ENCODE measurements at regions not wholly inside any gene's neighbourhood (a gene's known extent, or its start where the extent isn't known, plus 50 kb on each side); places are given as distances from the start of the nearest gene placed in this dataset.

GRCh38 chr3:181313335-181313734, 323.8 kb upstream of the DNAJC19 start:
- no peaks in the 10 kb centered on the region for H3K4me1 Mint-ChIP-seq
- no peak for ATAC-seq (ENCODE audit: low read depth in 2 of 2)
- H3K9me3 ChIP-seq (ENCODE audit: control insufficient read depth in 2 of 2, low read length in 2 of 2), result no peaks in the 10 kb centered on the region
- no peaks in the 10 kb centered on the region for H3K27me3 ChIP-seq (ENCODE audit: control insufficient read depth, insufficient read depth, low read length)
- no peaks in the 10 kb centered on the region for H3K4me1 ChIP-seq (ENCODE audit: control insufficient read depth, insufficient read depth, low read length, poor library complexity, severe bottlenecking)
- H3K36me3 ChIP-seq (ENCODE audit: control insufficient read depth, insufficient read depth, low read length), result no peaks in the 10 kb centered on the region
- no peaks in the 10 kb centered on the region for H3K27me3 Mint-ChIP-seq
- H3K4me3 Mint-ChIP-seq, result no peak overlapping the region
- no peaks in the 10 kb centered on the region for H3K36me3 Mint-ChIP-seq
- no peak overlapping the region for H3K4me3 ChIP-seq (ENCODE audit: low read depth, low read length)
- peaks cover 0 to 4% (median under 1%) of the 10 kb centered on the region in 7 donors for H3K9me3 Mint-ChIP-seq
- no peak for DNase-seq
- no peak overlapping the region for H3K27ac ChIP-seq (ENCODE audit: insufficient read depth, low read length, poor library complexity, severe bottlenecking)
- no peak overlapping the region for H3K27ac Mint-ChIP-seq

GRCh38 chr3:181311186-181311585, 321.6 kb upstream of the DNAJC19 start:
- H3K27me3 Mint-ChIP-seq, result no peaks in the 10 kb centered on the region
- no peak overlapping the region for H3K27ac ChIP-seq (ENCODE audit: insufficient read depth, low read length, poor library complexity, severe bottlenecking)
- H3K36me3 ChIP-seq (ENCODE audit: control insufficient read depth, insufficient read depth, low read length), result no peaks in the 10 kb centered on the region
- H3K4me1 ChIP-seq (ENCODE audit: control insufficient read depth, insufficient read depth, low read length, poor library complexity, severe bottlenecking), result no peaks in the 10 kb centered on the region
- no peak overlapping the region for H3K27ac Mint-ChIP-seq
- H3K4me1 Mint-ChIP-seq, result no peaks in the 10 kb centered on the region
- no peak for ATAC-seq (ENCODE audit: low read depth in 2 of 2)
- no peaks in the 10 kb centered on the region for H3K36me3 Mint-ChIP-seq
- H3K4me3 Mint-ChIP-seq, result no peak overlapping the region
- DNase-seq, result no peak
- H3K27me3 ChIP-seq (ENCODE audit: control insufficient read depth, insufficient read depth, low read length), result no peaks in the 10 kb centered on the region
- H3K9me3 Mint-ChIP-seq, result peaks cover 0 to 7% (median 0%) of the 10 kb centered on the region in 7 donors
- H3K9me3 ChIP-seq (ENCODE audit: control insufficient read depth in 2 of 2, low read length in 2 of 2), result no peaks in the 10 kb centered on the region
- no peak overlapping the region for H3K4me3 ChIP-seq (ENCODE audit: low read depth, low read length)

DNA sequence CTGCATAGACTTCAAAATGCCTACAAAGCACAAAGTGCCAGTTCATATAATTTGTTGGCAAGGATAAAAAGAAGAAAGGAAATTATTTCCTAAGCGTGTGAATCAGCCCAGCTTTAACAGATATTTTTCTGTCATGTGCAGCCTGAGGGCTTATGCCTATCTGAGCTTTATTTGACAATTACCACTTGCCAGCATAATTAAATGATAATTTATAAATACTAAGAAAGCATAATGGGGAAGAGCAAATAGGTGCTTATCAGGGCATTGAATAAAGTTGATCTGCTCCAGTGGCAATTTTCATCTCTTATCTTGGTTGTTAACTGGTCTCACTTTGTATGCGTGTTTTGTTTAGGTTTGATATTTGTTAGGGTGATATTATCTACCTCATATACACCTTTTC, 313.4 kb upstream of the DNAJC19 start:
- Histone ChIP-seq H3K9me3 (ENCODE audit: control insufficient read depth in 2 of 2, low read length in 2 of 2) (no peaks in the 10 kb centered on the region), H3K27ac (ENCODE audit: insufficient read depth, low read length, poor library complexity, severe bottlenecking) (no peak overlapping the region), H3K27me3 (ENCODE audit: control insufficient read depth, insufficient read depth, low read length) (no peaks in the 10 kb centered on the region), H3K4me3 (ENCODE audit: low read depth, low read length) (no peak overlapping the region), H3K4me1 (ENCODE audit: control insufficient read depth, insufficient read depth, low read length, poor library complexity, severe bottlenecking) (no peaks in the 10 kb centered on the region), H3K36me3 (ENCODE audit: control insufficient read depth, insufficient read depth, low read length) (no peaks in the 10 kb centered on the region)
- H3K27me3 Mint-ChIP-seq, result peaks cover 3% of the 10 kb centered on the region
- no peaks in the 10 kb centered on the region for H3K4me1 Mint-ChIP-seq
- H3K36me3 Mint-ChIP-seq, result no peaks in the 10 kb centered on the region
- no peak overlapping the region for H3K27ac Mint-ChIP-seq
- H3K4me3 Mint-ChIP-seq, result no peak overlapping the region
- ATAC-seq (ENCODE audit: low read depth in 2 of 2), result no peak
- H3K9me3 Mint-ChIP-seq, result peaks cover 0 to 5% (median under 1%) of the 10 kb centered on the region in 7 donors
- no peak for DNase-seq

GRCh38 chr3:181300033-181300432, 310.5 kb upstream of the DNAJC19 start:
- Mint-ChIP-seq H3K4me3 (no peak overlapping the region), H3K36me3 (no peaks in the 10 kb centered on the region), H3K9me3 (peaks cover 0 to 8% (median 0%) of the 10 kb centered on the region in 7 donors), H3K27me3 (peaks cover 4% of the 10 kb centered on the region), H3K4me1 (no peaks in the 10 kb centered on the region), H3K27ac (no peak overlapping the region)
- no peak for DNase-seq
- Histone ChIP-seq H3K9me3 (ENCODE audit: control insufficient read depth in 2 of 2, low read length in 2 of 2) (no peaks in the 10 kb centered on the region), H3K27me3 (ENCODE audit: control insufficient read depth, insufficient read depth, low read length) (no peaks in the 10 kb centered on the region), H3K36me3 (ENCODE audit: control insufficient read depth, insufficient read depth, low read length) (no peaks in the 10 kb centered on the region), H3K27ac (ENCODE audit: insufficient read depth, low read length, poor library complexity, severe bottlenecking) (no peak overlapping the region), H3K4me3 (ENCODE audit: low read depth, low read length) (no peak overlapping the region), H3K4me1 (ENCODE audit: control insufficient read depth, insufficient read depth, low read length, poor library complexity, severe bottlenecking) (no peaks in the 10 kb centered on the region)
- ATAC-seq (ENCODE audit: low read depth in 2 of 2), result no peak

DNA sequence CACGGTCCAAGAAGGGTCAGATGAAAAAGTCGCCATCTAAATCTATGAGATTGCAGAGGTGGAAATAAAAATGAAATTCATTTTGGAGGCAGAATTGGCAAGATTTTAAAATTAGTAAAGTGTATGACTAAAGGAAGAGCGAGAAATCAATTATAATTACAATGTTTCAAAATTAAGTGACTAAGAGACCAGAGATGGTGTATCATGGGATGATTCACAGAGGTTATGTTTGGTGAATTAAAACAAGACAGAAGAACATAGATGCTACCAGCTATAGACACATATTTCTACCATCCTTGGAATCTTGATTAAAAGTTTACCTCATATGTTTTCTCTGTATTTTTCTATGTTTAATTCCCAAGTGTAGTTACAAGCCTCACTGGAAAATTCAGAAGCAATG, 308.9 kb upstream of the DNAJC19 start:
- Histone ChIP-seq H3K27ac (ENCODE audit: insufficient read depth, low read length, poor library complexity, severe bottlenecking) (no peak overlapping the region), H3K27me3 (ENCODE audit: control insufficient read depth, insufficient read depth, low read length) (no peaks in the 10 kb centered on the region), H3K9me3 (ENCODE audit: control insufficient read depth in 2 of 2, low read length in 2 of 2) (no peaks in the 10 kb centered on the region), H3K4me1 (ENCODE audit: control insufficient read depth, insufficient read depth, low read length, poor library complexity, severe bottlenecking) (no peaks in the 10 kb centered on the region), H3K36me3 (ENCODE audit: control insufficient read depth, insufficient read depth, low read length) (no peaks in the 10 kb centered on the region), H3K4me3 (ENCODE audit: low read depth, low read length) (no peak overlapping the region)
- H3K4me1 Mint-ChIP-seq, result no peaks in the 10 kb centered on the region
- H3K9me3 Mint-ChIP-seq, result peaks cover 0 to 6% (median 0%) of the 10 kb centered on the region in 7 donors
- DNase-seq (no peak), ATAC-seq (ENCODE audit: low read depth in 2 of 2) (no peak)
- H3K36me3 Mint-ChIP-seq, result no peaks in the 10 kb centered on the region
- peaks cover 4% of the 10 kb centered on the region for H3K27me3 Mint-ChIP-seq
- H3K4me3 Mint-ChIP-seq, result no peak overlapping the region
- no peak overlapping the region for H3K27ac Mint-ChIP-seq

DNA sequence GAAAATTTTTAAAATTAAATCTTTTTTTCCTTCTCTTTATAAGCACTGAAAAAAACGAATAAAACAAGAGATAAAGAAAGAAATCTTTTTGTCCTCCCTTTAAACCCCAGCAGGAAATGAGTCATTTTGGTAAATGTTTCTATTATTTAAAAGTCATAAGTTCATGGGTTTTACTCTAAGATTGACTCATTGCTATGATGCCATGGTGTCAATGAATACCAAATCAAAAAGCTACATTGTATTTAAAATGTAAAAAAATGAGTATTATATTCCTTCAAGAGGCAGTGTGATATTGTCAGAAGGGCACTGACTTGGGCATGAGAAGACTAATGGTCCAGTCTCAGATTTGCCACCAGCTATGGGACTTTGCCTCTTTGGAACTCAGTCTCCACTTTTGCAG, 303.4 kb upstream of the DNAJC19 start:
- H3K27ac Mint-ChIP-seq, result no peak overlapping the region
- H3K9me3 Mint-ChIP-seq, result peaks cover 0 to 7% (median 2%) of the 10 kb centered on the region in 7 donors
- no peaks in the 10 kb centered on the region for H3K36me3 Mint-ChIP-seq
- H3K27me3 ChIP-seq (ENCODE audit: control insufficient read depth, insufficient read depth, low read length), result no peaks in the 10 kb centered on the region
- H3K27me3 Mint-ChIP-seq, result peaks cover 2% of the 10 kb centered on the region
- no peaks in the 10 kb centered on the region for H3K9me3 ChIP-seq (ENCODE audit: control insufficient read depth in 2 of 2, low read length in 2 of 2)
- no peak for ATAC-seq (ENCODE audit: low read depth in 2 of 2)
- DNase-seq, result peak in 1 of 3 donors; percentile 24
- no peak overlapping the region for H3K4me3 ChIP-seq (ENCODE audit: low read depth, low read length)
- H3K4me1 ChIP-seq (ENCODE audit: control insufficient read depth, insufficient read depth, low read length, poor library complexity, severe bottlenecking), result no peaks in the 10 kb centered on the region
- no peak overlapping the region for H3K27ac ChIP-seq (ENCODE audit: insufficient read depth, low read length, poor library complexity, severe bottlenecking)
- H3K4me3 Mint-ChIP-seq, result no peak overlapping the region
- H3K4me1 Mint-ChIP-seq, result no peaks in the 10 kb centered on the region
- no peaks in the 10 kb centered on the region for H3K36me3 ChIP-seq (ENCODE audit: control insufficient read depth, insufficient read depth, low read length)

- no peaks in the 10 kb centered on the region for H3K27me3 Mint-ChIP-seq
- DNase-seq, result no peak
- H3K9me3 ChIP-seq (ENCODE audit: control insufficient read depth in 2 of 2, low read length in 2 of 2), result no peaks in the 10 kb centered on the region
- H3K9me3 Mint-ChIP-seq, result peaks cover 0 to 3% (median 0%) of the 10 kb centered on the region in 7 donors
- H3K27me3 ChIP-seq (ENCODE audit: control insufficient read depth, insufficient read depth, low read length), result no peaks in the 10 kb centered on the region
- no peaks in the 10 kb centered on the region for H3K36me3 ChIP-seq (ENCODE audit: control insufficient read depth, insufficient read depth, low read length)
- H3K4me1 Mint-ChIP-seq, result no peaks in the 10 kb centered on the region
- H3K4me1 ChIP-seq (ENCODE audit: control insufficient read depth, insufficient read depth, low read length, poor library complexity, severe bottlenecking), result no peaks in the 10 kb centered on the region
- no peak overlapping the region for H3K27ac Mint-ChIP-seq
- no peak overlapping the region for H3K4me3 ChIP-seq (ENCODE audit: low read depth, low read length)
- H3K4me3 Mint-ChIP-seq, result no peak overlapping the region
- no peaks in the 10 kb centered on the region for H3K36me3 Mint-ChIP-seq
- H3K27ac ChIP-seq (ENCODE audit: insufficient read depth, low read length, poor library complexity, severe bottlenecking), result no peak overlapping the region
- ATAC-seq (ENCODE audit: low read depth in 2 of 2), result no peak
Measured at GRCh38 chr3:181290941-181291340, 301.4 kb upstream of the DNAJC19 start.

- Histone ChIP-seq H3K27ac (ENCODE audit: insufficient read depth, low read length, poor library complexity, severe bottlenecking) (no peak overlapping the region), H3K27me3 (ENCODE audit: control insufficient read depth, insufficient read depth, low read length) (no peaks in the 10 kb centered on the region), H3K36me3 (ENCODE audit: control insufficient read depth, insufficient read depth, low read length) (no peaks in the 10 kb centered on the region), H3K4me1 (ENCODE audit: control insufficient read depth, insufficient read depth, low read length, poor library complexity, severe bottlenecking) (no peaks in the 10 kb centered on the region), H3K4me3 (ENCODE audit: low read depth, low read length) (no peak overlapping the region), H3K9me3 (ENCODE audit: control insufficient read depth in 2 of 2, low read length in 2 of 2) (no peaks in the 10 kb centered on the region)
- H3K27ac Mint-ChIP-seq, result no peak overlapping the region
- ATAC-seq (ENCODE audit: low read depth in 2 of 2), result no peak
- DNase-seq, result no peak
- no peaks in the 10 kb centered on the region for H3K4me1 Mint-ChIP-seq
- no peaks in the 10 kb centered on the region for H3K27me3 Mint-ChIP-seq
- no peaks in the 10 kb centered on the region for H3K36me3 Mint-ChIP-seq
- H3K9me3 Mint-ChIP-seq, result peaks cover 0 to 3% (median 0%) of the 10 kb centered on the region in 7 donors
- H3K4me3 Mint-ChIP-seq, result no peak overlapping the region
Measured at GRCh38 chr3:181289306-181289705, 299.8 kb upstream of the DNAJC19 start.

Measured in CD4-positive, CD25-positive, alpha-beta regulatory T cell (primary cell).